Trophoblast cell (in vitro differentiated cells and primary cell): ENCODE measurements at regions not wholly inside any gene's neighbourhood (a gene's known extent, or its start where the extent isn't known, plus 50 kb on each side); places are given as distances from the start of the nearest gene placed in this dataset.
"Not testable (repeated sequence)": the region's sequence is repeated elsewhere in the genome, so short reads cannot be mapped to it uniquely, and the experiment has no call there.

ENCODE experiments used
- DNase-seq, 2 donors: peaks; one replicate each; pipeline ENCODE4 v3.0.0-alpha.2; 2016
- H2AFZ ChIP-seq: 2 replicates; pipeline ENCODE4 v1.6.1; 2013; ENCODE audit warnings: low read length, moderate library complexity, mild to moderate bottlenecking; ENCODE audit not compliant: insufficient read depth, poor library complexity
- H2AK5ac ChIP-seq: 2 replicates; pipeline ENCODE4 v1.6.1; 2013; ENCODE audit warnings: mild to moderate bottlenecking, low read length
- H2BK120ac ChIP-seq: 2 replicates; pipeline ENCODE4 v1.6.1; 2013; ENCODE audit warnings: low read length, mild to moderate bottlenecking, moderate library complexity; ENCODE audit not compliant: insufficient read depth, poor library complexity
- H2BK12ac ChIP-seq: 2 replicates; pipeline ENCODE4 v1.6.1; 2013; ENCODE audit warnings: mild to moderate bottlenecking, low read length, moderate library complexity
- H2BK5ac ChIP-seq: 2 replicates; pipeline ENCODE4 v1.6.1; 2013; ENCODE audit warnings: low read length, low read depth, moderate library complexity, mild to moderate bottlenecking; ENCODE audit not compliant: poor library complexity
- H3K14ac ChIP-seq: 2 replicates; pipeline ENCODE4 v1.6.1; 2013; ENCODE audit warnings: mild to moderate bottlenecking, low read length
- H3K18ac ChIP-seq: 2 replicates; pipeline ENCODE4 v1.6.1; 2013; ENCODE audit warnings: mild to moderate bottlenecking, low read length
- H3K23ac ChIP-seq: 2 replicates; pipeline ENCODE4 v1.6.1; 2013; ENCODE audit warnings: low read length
- H3K27ac ChIP-seq: 2 replicates; pipeline ENCODE4 v1.5.1; 2013; ENCODE audit warnings: low read depth, mild to moderate bottlenecking, inconsistent platforms, low read length, moderate library complexity
- H3K27me3 ChIP-seq: 2 replicates; pipeline ENCODE4 v1.6.1; 2013; ENCODE audit warnings: inconsistent platforms, mild to moderate bottlenecking, low read length, moderate library complexity; ENCODE audit not compliant: insufficient read depth
- H3K36me3 ChIP-seq, 2 experiments: 1 replicate in 1 of 2; 2 replicates in 1 of 2; pipeline ENCODE4 v1.6.1; 2013; ENCODE audit warnings: low read length in 2 of 2, mild to moderate bottlenecking in 2 of 2, moderate library complexity in 1 of 2; ENCODE audit not compliant: insufficient read depth in 2 of 2, control insufficient read depth in 1 of 2
- H3K4ac ChIP-seq: 2 replicates; pipeline ENCODE4 v1.6.1; 2013; ENCODE audit warnings: low read depth, mild to moderate bottlenecking, low read length, moderate library complexity
- H3K4me1 ChIP-seq, 2 experiments: 1 replicate in 1 of 2; 2 replicates in 1 of 2; pipeline ENCODE4 v1.6.1; 2013; ENCODE audit warnings: low read length in 2 of 2, mild to moderate bottlenecking in 2 of 2, moderate library complexity in 1 of 2; ENCODE audit not compliant: insufficient read depth in 2 of 2, control insufficient read depth in 1 of 2
- H3K4me2 ChIP-seq: 2 replicates; pipeline ENCODE4 v1.6.1; 2013; ENCODE audit warnings: inconsistent platforms, mild to moderate bottlenecking, low read length, moderate library complexity
- H3K4me3 ChIP-seq: 2 replicates; pipeline ENCODE4 v1.5.1; 2013; ENCODE audit warnings: mild to moderate bottlenecking, low read depth, low read length, inconsistent platforms
- H3K79me1 ChIP-seq: one replicate; pipeline ENCODE4 v1.6.1; 2013; ENCODE audit warnings: low read length
- H3K79me2 ChIP-seq: 2 replicates; pipeline ENCODE4 v1.6.1; 2013; ENCODE audit warnings: low read length, mild to moderate bottlenecking; ENCODE audit not compliant: control insufficient read depth, insufficient read depth, poor library complexity
- H3K9ac ChIP-seq: 2 replicates; pipeline ENCODE4 v1.6.1; 2013; ENCODE audit warnings: mild to moderate bottlenecking, low read length
- H3K9me3 ChIP-seq: 2 replicates; pipeline ENCODE4 v1.6.1; 2013; ENCODE audit warnings: low read depth, mild to moderate bottlenecking, control low read depth, inconsistent platforms, low read length; ENCODE audit not compliant: insufficient read depth
- H4K12ac ChIP-seq: 2 replicates; pipeline ENCODE4 v1.6.1; 2013; ENCODE audit warnings: low read depth, mild to moderate bottlenecking, low read length, moderate library complexity
- H4K8ac ChIP-seq: 2 replicates; pipeline ENCODE4 v1.6.1; 2013; ENCODE audit warnings: low read depth, mild to moderate bottlenecking, low read length, moderate library complexity
- H4K91ac ChIP-seq: one replicate; pipeline ENCODE4 v1.6.1; 2013; ENCODE audit warnings: low read depth, mild to moderate bottlenecking, low read length, moderate library complexity
- WGBS: extraction: QIAGEN DNeasy Blood & Tissue Kit; methylation state at CpG from one replicate; pipeline ENCODE4 v1.1.7; 2013; ENCODE audit warnings: missing lambda C conversion rate; ENCODE audit not compliant: insufficient read length, insufficient coverage; ENCODE audit errors: extremely low coverage; 5-methylcytosine and 5-hydroxymethylcytosine counted together

DNA sequence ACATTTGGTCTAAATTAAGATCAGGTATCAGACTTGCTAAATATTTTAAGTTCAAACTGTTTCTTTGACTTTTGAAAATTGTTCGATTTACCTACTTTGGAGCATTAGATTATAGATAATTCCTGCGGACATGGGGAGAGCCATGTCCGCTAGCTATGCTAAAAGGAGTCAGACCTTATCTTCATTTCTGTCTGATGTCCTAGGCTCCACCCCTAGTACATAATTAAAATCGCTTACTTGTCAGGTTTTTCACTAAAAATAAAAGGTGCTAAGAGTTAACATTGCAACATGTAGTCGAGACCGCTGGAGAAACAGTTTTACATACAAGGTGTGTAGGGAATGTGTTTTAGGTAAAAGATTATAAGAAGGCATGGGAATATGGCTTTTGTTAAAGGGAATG is 71.9 kb upstream of the EPS8L3 start:
- not testable (repeated sequence) for DNase-seq, H4K12ac ChIP-seq, H3K14ac ChIP-seq, H3K9ac ChIP-seq, H2BK12ac ChIP-seq, H3K4ac ChIP-seq, H4K91ac ChIP-seq, H3K18ac ChIP-seq, H3K9me3 ChIP-seq, H2AK5ac ChIP-seq, H2BK5ac ChIP-seq, H3K27me3 ChIP-seq, H3K4me1 ChIP-seq, H3K4me3 ChIP-seq, H2AFZ ChIP-seq, H3K36me3 ChIP-seq, H3K4me2 ChIP-seq, H4K8ac ChIP-seq, H3K79me2 ChIP-seq, H3K27ac ChIP-seq, H3K23ac ChIP-seq, H2BK120ac ChIP-seq, H3K79me1 ChIP-seq
- WGBS, result no CpG with 5 or more reads among the region's 6 CpGs

- no peak overlapping the region for H4K12ac ChIP-seq
- H2BK120ac ChIP-seq, result no peak overlapping the region
- H3K14ac ChIP-seq, result no peak overlapping the region
- no peak overlapping the region for H3K23ac ChIP-seq
- H3K4me3 ChIP-seq, result no peak overlapping the region
- H3K18ac ChIP-seq, result no peak overlapping the region
- peaks cover 4% of the 10 kb centered on the region for H3K9me3 ChIP-seq
- no peak overlapping the region for H3K4me2 ChIP-seq
- no peak overlapping the region for H2BK5ac ChIP-seq
- H2AK5ac ChIP-seq, result no peak overlapping the region
- H3K27me3 ChIP-seq, result no peaks in the 10 kb centered on the region
- no peak for DNase-seq
- H3K79me1 ChIP-seq, result no peaks in the 10 kb centered on the region
- H2BK12ac ChIP-seq, result no peak overlapping the region
- no peak overlapping the region for H4K91ac ChIP-seq
- no peak overlapping the region for H3K27ac ChIP-seq
- no peaks in the 10 kb centered on the region for H3K79me2 ChIP-seq
- H3K9ac ChIP-seq, result no peak overlapping the region
- H2AFZ ChIP-seq, result no peak overlapping the region
- no peak overlapping the region for H4K8ac ChIP-seq
- H3K4me1 ChIP-seq, result no peaks in the 10 kb centered on the region
- H3K4ac ChIP-seq, result no peak overlapping the region
- no peaks in the 10 kb centered on the region for H3K36me3 ChIP-seq
These were observed 71.2 kb upstream of the EPS8L3 start for GRCh38 chr1:109834951-109835350.

- H3K4ac ChIP-seq, result no peak overlapping the region
- no peaks in the 10 kb centered on the region for H3K4me1 ChIP-seq
- H3K36me3 ChIP-seq, result no peaks in the 10 kb centered on the region
- H3K27me3 ChIP-seq, result no peaks in the 10 kb centered on the region
- H3K14ac ChIP-seq, result no peak overlapping the region
- H4K91ac ChIP-seq, result no peak overlapping the region
- H3K27ac ChIP-seq, result no peak overlapping the region
- no CpG with 5 or more reads among the region's 5 CpGs for WGBS
- H3K4me2 ChIP-seq, result no peak overlapping the region
- H3K79me1 ChIP-seq, result no peaks in the 10 kb centered on the region
- H2BK5ac ChIP-seq, result no peak overlapping the region
- no peak overlapping the region for H2BK12ac ChIP-seq
- no peaks in the 10 kb centered on the region for H3K79me2 ChIP-seq
- H4K12ac ChIP-seq, result no peak overlapping the region
- no peak overlapping the region for H4K8ac ChIP-seq
- no peak for DNase-seq
- H3K9ac ChIP-seq, result no peak overlapping the region
- H3K4me3 ChIP-seq, result no peak overlapping the region
- no peak overlapping the region for H3K18ac ChIP-seq
- no peak overlapping the region for H2AK5ac ChIP-seq
- no peak overlapping the region for H2BK120ac ChIP-seq
- peaks cover 4% of the 10 kb centered on the region for H3K9me3 ChIP-seq
- no peak overlapping the region for H2AFZ ChIP-seq
- H3K23ac ChIP-seq, result no peak overlapping the region
These were observed 69.2 kb upstream of the EPS8L3 start for GRCh38 chr1:109832945-109833344.

- no peaks in the 10 kb centered on the region for H3K36me3 ChIP-seq
- no peaks in the 10 kb centered on the region for H3K27me3 ChIP-seq
- H4K91ac ChIP-seq, result no peak overlapping the region
- no peak overlapping the region for H2AFZ ChIP-seq
- H3K9me3 ChIP-seq, result peaks cover 4% of the 10 kb centered on the region
- no peak overlapping the region for H2AK5ac ChIP-seq
- no peak overlapping the region for H3K9ac ChIP-seq
- no peak overlapping the region for H3K23ac ChIP-seq
- H2BK12ac ChIP-seq, result no peak overlapping the region
- no peak overlapping the region for H3K18ac ChIP-seq
- DNase-seq, result no peak
- H3K4me2 ChIP-seq, result no peak overlapping the region
- H4K8ac ChIP-seq, result no peak overlapping the region
- H3K27ac ChIP-seq, result no peak overlapping the region
- no peak overlapping the region for H3K14ac ChIP-seq
- H3K4ac ChIP-seq, result no peak overlapping the region
- H3K79me1 ChIP-seq, result peaks cover 1% of the 10 kb centered on the region
- H2BK120ac ChIP-seq, result no peak overlapping the region
- H3K79me2 ChIP-seq, result no peaks in the 10 kb centered on the region
- H3K4me3 ChIP-seq, result no peak overlapping the region
- H3K4me1 ChIP-seq, result peaks cover 3 to 5% of the 10 kb centered on the region in 2 experiments
- 100% methylated on average over 1 of the region's 8 CpGs for WGBS
- H2BK5ac ChIP-seq, result no peak overlapping the region
- no peak overlapping the region for H4K12ac ChIP-seq
These were observed 65.2 kb upstream of the EPS8L3 start for GRCh38 chr1:109828756-109829505.
